ENCODE measurements at regions not wholly inside any gene's neighbourhood (a gene's known extent, or its start where the extent isn't known, plus 50 kb on each side); places are given as distances from the start of the nearest gene placed in this dataset.
"Not testable (repeated sequence)": the region's sequence is repeated elsewhere in the genome, so short reads cannot be mapped to it uniquely, and the experiment has no call there.

GRCh38 chr6:157727629-157728182 is 95.3 kb upstream of the SNX9 start:
- no peak for DNase-seq (ENCODE audit: low read depth)

DNA sequence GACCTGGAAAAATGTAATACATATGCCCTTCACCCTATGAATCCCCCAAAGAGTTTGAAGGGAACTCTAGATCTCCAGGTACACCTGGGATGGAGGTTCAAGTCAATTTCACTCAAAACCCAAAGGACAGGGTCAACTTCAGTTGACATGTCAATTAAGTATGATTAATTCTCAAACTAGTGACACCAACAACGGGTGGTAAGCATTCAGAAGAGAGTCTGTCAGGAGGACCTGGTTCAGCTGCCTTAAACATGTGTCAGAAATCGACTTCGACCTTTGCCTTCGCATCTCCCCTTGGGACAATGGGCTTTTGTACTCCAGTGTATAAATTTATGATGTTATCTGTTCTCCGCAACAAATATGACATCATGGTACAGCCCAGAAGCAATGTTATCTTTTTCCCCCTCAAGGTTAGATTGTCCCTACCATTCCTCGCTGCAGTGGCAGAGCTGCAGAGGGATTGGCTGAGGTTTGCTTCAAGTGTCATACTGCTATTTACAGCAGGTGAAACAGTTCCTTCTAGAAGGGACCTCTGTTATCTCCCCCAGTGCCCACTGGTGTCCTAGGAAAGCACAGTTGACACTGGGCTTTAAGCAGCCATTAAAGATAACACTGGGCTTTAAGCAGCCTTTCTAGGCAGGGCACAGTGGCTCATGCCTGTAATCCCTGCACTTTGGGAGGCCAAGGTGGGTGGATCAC is 94.7 kb upstream of the SNX9 start:
- DNase-seq (ENCODE audit: low read depth), result no peak

DNA sequence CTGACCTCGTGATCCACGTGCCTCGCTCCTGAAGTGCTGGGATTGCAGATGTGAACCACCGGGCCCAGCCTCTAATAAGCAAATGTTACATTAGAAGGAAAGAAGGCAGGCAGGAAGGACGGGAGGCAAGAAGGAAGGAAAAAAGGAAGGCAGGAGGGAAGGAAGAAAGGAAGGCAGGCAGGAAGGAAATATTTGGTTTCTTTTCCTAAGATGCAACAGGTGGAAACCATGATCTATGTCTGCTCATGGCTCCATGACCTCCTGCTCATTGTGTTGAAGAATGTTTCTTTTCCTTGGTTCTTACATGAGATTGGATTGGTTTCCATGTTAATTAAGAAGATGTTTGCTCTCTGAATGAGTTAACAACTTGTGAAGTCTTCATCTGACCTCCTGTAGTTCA is 91.8 kb upstream of the SNX9 start:
- DNase-seq (ENCODE audit: low read depth), result no peak

GRCh38 chr6:157732007-157732406 is 91.0 kb upstream of the SNX9 start:
- no peak for DNase-seq (ENCODE audit: low read depth)

DNA sequence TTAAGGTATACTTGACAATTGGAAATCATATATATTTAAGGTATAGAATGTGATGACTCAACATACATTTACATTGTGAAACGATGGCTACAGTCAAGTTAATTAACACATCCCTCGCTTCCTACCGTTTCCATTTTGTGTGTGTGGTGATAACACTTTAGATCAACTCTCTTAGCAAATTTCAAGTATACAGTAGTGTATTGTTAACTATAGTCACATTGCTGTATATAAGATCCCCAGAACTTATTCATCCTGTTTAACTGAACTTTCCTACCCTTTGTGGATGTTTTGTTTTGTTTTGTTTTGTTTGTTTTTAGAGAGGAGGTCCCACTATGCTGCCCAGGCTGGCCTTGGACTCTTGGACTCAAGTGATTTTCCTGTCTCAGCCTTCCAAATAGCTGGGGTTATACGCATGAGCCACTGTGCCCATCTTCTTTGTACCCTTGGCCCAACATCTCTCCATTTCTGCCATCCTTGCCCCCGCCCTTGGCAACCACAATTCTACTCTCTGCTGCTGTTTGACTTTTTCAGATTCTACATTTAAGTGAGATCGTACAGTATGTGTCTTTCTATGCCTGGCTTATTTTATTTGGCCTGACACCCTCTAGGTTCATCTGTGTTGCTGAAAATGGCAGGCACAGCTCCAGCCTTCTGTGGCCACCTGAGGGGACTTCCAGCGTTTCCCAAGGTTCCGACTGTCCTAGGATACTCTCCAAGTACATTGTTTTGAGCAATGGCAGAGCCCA is 90.5 kb upstream of the SNX9 start:
- DNase-seq (ENCODE audit: low read depth), result no peak

DNA sequence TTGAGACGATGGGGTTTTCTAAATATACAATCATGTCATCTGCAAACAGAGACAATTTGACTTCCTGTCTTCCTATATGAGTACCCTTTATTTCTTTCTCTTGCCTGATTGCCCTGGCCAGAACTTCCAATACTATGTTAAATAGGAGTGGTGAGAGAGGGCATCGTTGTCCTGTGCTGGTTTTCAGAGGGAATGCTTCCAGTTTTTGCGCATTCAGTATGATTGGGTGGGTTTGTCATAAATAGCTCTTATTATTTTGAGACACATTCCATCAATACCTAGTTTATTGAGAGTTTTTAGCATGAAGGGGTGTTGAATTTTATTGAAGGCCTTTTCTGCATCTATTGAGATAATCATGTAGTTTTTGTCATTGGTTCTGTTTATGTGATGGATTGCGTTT is 86.5 kb upstream of the SNX9 start:
- DNase-seq (ENCODE audit: low read depth), result not testable (repeated sequence)

GRCh38 chr6:157741321-157741947 is 81.6 kb upstream of the SNX9 start:
- no peak for DNase-seq (ENCODE audit: low read depth)

- DNase-seq (ENCODE audit: low read depth), result no peak
Observed at GRCh38 chr6:157741948-157742556, 81.0 kb upstream of the SNX9 start.

GRCh38 chr6:157744102-157744601 is 78.9 kb upstream of the SNX9 start:
- DNase-seq (ENCODE audit: low read depth), result no peak

- no peak for DNase-seq (ENCODE audit: low read depth)
Observed at GRCh38 chr6:157746897-157747296, 76.1 kb upstream of the SNX9 start.

DNA sequence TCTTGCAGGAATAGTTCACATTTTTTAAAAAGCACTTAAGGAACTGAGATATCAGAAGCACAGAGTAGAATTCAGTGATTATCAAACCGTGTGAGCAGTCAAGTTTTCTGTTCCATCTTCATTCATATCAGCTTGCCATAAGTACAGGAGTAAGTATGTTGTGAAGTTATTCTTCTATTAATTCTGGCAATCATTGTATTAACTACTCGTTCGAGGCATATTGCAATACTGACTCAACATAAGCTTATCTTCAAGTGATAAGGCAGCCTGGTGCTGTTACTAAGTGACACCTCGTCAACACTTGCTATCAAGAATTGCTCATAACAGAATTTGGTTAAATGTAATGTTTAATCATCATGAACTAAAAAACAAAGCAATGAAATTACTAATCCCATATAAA is 75.7 kb upstream of the SNX9 start:
- no peak for DNase-seq (ENCODE audit: low read depth)

GRCh38 chr6:157748839-157749571 is 74.0 kb upstream of the SNX9 start:
- DNase-seq (ENCODE audit: low read depth), result no peak

GRCh38 chr6:157750973-157751372 is 72.1 kb upstream of the SNX9 start:
- not testable (repeated sequence) for DNase-seq (ENCODE audit: low read depth)

DNA sequence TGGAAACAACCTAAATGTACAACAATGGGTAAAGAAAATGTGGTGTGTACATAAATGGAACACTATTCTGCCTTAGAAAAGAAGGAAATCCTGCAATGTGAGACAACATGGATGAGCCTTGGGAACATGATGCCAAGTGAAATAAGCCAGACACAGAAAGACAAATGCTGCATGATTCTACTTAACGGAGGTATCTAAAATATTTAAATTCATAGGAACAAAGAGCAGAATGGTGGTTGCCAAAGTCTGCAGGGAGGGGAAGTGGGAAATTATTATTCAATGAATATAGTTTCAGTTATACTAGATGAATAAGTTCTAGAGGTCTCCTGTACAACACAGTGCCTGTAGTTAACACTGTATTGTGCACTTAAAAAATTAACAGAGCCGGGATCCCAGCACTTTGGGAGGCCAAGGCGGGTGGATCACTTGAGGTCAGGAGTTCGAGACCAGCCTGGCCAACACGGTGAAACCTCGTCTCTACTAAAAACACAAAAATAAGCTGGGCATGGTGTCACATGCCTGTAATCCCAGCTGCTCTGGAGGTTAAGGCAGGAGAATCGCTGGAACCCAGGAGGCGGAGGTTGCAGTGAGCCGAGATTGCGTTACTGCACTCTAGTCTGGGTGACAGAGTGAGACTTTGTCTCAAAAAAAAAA is 71.4 kb upstream of the SNX9 start:
- no peak for DNase-seq (ENCODE audit: low read depth)

DNA sequence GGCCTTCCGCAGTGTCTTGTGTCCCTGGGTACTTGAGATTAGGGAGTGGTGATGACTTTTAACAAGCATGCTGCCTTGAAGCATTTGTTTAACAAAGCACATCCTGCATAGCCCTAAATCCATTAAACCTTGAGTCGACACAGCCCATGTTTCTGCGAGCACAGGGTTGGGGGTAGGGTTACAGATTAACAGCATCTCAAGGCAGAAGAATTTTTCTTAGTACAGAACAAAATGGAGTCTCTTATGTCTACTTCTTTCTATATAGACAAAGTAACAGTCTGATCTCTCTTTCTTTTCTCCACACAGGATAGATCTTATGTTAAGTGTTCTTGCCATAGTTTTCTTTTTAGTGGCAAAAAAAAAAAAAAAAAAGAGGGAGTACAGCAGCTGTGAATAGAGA is 70.2 kb upstream of the SNX9 start:
- not testable (repeated sequence) for DNase-seq (ENCODE audit: low read depth)

DNA sequence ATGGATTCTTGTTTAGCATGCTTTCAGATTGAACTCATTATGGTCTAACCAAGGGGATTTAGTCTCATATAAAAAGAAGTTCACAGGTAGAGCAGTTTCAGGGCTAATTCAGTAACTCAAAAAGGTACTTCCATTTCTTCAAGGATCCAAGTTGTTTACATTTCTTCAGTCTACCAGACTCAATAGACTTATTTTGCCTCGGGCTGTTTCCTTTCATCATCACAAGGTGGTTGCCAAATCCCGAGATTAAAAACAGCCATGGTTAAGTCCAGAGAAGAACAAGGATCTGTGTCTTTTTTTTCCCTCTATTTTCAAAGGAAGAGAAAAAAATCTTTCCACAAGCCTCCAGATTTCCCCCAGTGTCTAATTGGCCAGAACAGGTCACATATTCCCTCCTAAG is 69.8 kb upstream of the SNX9 start:
- no peak for DNase-seq (ENCODE audit: low read depth)

DNA sequence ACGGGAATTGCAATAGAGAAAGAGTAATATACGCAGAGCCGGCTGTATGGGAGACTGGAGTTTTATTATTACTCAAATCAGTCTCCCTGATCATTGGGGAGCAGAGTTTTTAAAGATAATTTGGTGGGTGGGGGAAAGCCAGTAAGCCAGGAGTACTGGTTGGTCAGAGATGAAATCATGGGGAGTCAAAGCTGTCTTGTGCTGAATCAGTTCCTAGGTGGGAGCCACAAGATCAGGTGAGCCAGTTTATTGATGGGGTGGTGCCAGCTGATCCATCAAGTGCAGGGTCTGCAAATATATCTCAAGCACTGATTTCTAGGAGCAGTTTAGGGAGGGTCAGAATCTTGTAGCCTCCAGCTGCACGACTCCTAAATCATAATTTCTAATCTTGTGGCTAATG is 69.2 kb upstream of the SNX9 start:
- DNase-seq (ENCODE audit: low read depth), result not testable (repeated sequence)

DNA sequence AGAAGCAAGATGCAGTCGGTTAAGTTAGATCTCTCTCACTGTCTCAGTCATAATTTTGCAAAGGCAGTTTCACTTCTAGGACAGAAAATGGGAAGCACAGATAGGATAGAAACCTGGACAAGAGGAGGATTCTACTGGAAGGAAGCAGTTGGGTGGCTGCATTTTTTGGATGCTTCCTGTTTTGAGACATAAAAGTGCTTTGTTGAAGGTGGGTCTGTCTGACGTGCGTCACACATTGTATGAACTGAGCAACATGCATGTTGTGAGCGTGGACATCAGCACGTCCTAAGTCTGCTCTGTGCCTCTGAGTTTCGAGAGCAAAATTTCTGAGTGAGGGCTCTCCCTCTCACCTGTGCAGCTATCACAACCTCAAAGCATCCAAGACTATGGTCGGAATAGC is 68.7 kb upstream of the SNX9 start:
- DNase-seq (ENCODE audit: low read depth), result no peak

GRCh38 chr6:157755032-157755745 is 67.9 kb upstream of the SNX9 start:
- no peak for DNase-seq (ENCODE audit: low read depth)

GRCh38 chr6:157755746-157756411 is 67.2 kb upstream of the SNX9 start:
- peak; percentile 56 for DNase-seq (ENCODE audit: low read depth)

All from activated T-helper 9 cell treated with anti-CD3 and anti-CD28 coated beads, Interleukin-2, amount 50 U/mL, for 16 hours (primary cell).